ENCODE measurements at regions not wholly inside any gene's neighbourhood (a gene's known extent, or its start where the extent isn't known, plus 50 kb on each side); places are given as distances from the start of the nearest gene placed in this dataset.

GRCh38 chr3:118682921-118683320 is 351.7 kb downstream of the IGSF11 start:
- no peak overlapping the region for H3K27ac ChIP-seq (ENCODE audit: low read depth, low read length)
- H3K27me3 ChIP-seq (ENCODE audit: insufficient read depth, low read length, poor library complexity, severe bottlenecking): no peaks in the 10 kb centered on the region
- Mint-ChIP-seq H3K4me1 (no peaks in the 10 kb centered on the region), H3K36me3 (no peaks in the 10 kb centered on the region), H3K27me3 (peaks cover 0 to 6% of the 10 kb centered on the region in 2 donors), H3K9me3 (peaks cover 0 to 13% (median 3%) of the 10 kb centered on the region in 5 donors), H3K27ac (no peak overlapping the region), H3K4me3 (no peak overlapping the region)
- DNase-seq: no peak
- CTCF ChIA-PET: no interaction called here
- POLR2A ChIA-PET: no interaction called here
- H3K4me1 ChIP-seq (ENCODE audit: insufficient read depth, low read length): no peaks in the 10 kb centered on the region
- no peak overlapping the region for H3K4me3 ChIP-seq (ENCODE audit: low read length)
- H3K36me3 ChIP-seq (ENCODE audit: insufficient read depth, low read length): no peaks in the 10 kb centered on the region
- no peaks in the 10 kb centered on the region for H3K9me3 ChIP-seq (ENCODE audit: low read length)

- H3K4me1 ChIP-seq (ENCODE audit: insufficient read depth, low read length): no peaks in the 10 kb centered on the region
- H3K27me3 ChIP-seq (ENCODE audit: insufficient read depth, low read length, poor library complexity, severe bottlenecking): no peaks in the 10 kb centered on the region
- peaks cover 0 to 3% of the 10 kb centered on the region in 2 donors for H3K27me3 Mint-ChIP-seq
- no peak overlapping the region for H3K4me3 Mint-ChIP-seq
- H3K4me3 ChIP-seq (ENCODE audit: low read length): no peak overlapping the region
- no peaks in the 10 kb centered on the region for H3K9me3 ChIP-seq (ENCODE audit: low read length)
- H3K36me3 Mint-ChIP-seq: no peaks in the 10 kb centered on the region
- no peak overlapping the region for H3K27ac Mint-ChIP-seq
- ChIA-PET POLR2A (no interaction called here), CTCF (no interaction called here)
- H3K36me3 ChIP-seq (ENCODE audit: insufficient read depth, low read length): no peaks in the 10 kb centered on the region
- no peak overlapping the region for H3K27ac ChIP-seq (ENCODE audit: low read depth, low read length)
- H3K4me1 Mint-ChIP-seq: no peaks in the 10 kb centered on the region
- H3K9me3 Mint-ChIP-seq: peaks cover 0 to 13% (median 3%) of the 10 kb centered on the region in 5 donors
- DNase-seq: no peak
These were observed 351.0 kb downstream of the IGSF11 start for GRCh38 chr3:118683636-118684035.

DNA sequence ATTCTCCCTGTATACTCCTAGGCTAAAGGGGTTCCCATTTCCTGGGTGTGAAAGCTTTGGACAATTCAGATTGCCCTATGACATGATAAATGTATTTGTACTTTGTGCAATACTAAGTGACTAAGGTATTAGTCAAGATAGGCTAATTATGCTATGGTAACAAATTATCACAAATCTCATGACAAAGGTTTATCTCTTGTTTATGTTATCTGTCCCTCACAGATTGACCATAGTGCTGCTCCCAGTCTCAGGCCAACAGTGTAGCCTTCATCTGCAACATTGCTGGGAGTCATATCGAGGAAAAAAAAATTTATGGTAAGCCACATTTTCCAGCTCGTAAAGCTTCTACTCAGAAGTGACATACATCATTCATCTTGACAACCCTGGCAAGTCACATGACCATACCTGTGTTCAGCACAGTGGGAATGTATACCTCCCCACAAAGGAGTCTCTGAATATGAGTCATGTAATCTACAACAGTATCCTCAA is 346.2 kb downstream of the IGSF11 start:
- no peak for DNase-seq
- Histone ChIP-seq H3K27me3 (ENCODE audit: insufficient read depth, low read length, poor library complexity, severe bottlenecking) (no peaks in the 10 kb centered on the region), H3K4me1 (ENCODE audit: insufficient read depth, low read length) (no peaks in the 10 kb centered on the region), H3K36me3 (ENCODE audit: insufficient read depth, low read length) (no peaks in the 10 kb centered on the region), H3K4me3 (ENCODE audit: low read length) (no peak overlapping the region), H3K9me3 (ENCODE audit: low read length) (no peaks in the 10 kb centered on the region), H3K27ac (ENCODE audit: low read depth, low read length) (no peak overlapping the region)
- no peak overlapping the region for H3K4me3 Mint-ChIP-seq
- H3K36me3 Mint-ChIP-seq: no peaks in the 10 kb centered on the region
- no peaks in the 10 kb centered on the region for H3K4me1 Mint-ChIP-seq
- H3K27ac Mint-ChIP-seq: no peak overlapping the region
- ChIA-PET CTCF (no interaction called here), POLR2A (no interaction called here)
- H3K9me3 Mint-ChIP-seq: no peaks in the 10 kb centered on the region
- H3K27me3 Mint-ChIP-seq: peaks cover 0 to 1% of the 10 kb centered on the region in 2 donors

GRCh38 chr3:118692416-118692815 is 342.2 kb downstream of the IGSF11 start:
- DNase-seq: no peak
- Histone ChIP-seq H3K27ac (ENCODE audit: low read depth, low read length) (no peak overlapping the region), H3K9me3 (ENCODE audit: low read length) (no peaks in the 10 kb centered on the region), H3K27me3 (ENCODE audit: insufficient read depth, low read length, poor library complexity, severe bottlenecking) (no peaks in the 10 kb centered on the region), H3K36me3 (ENCODE audit: insufficient read depth, low read length) (no peaks in the 10 kb centered on the region), H3K4me3 (ENCODE audit: low read length) (no peak overlapping the region), H3K4me1 (ENCODE audit: insufficient read depth, low read length) (no peaks in the 10 kb centered on the region)
- H3K36me3 Mint-ChIP-seq: no peaks in the 10 kb centered on the region
- H3K27ac Mint-ChIP-seq: no peak overlapping the region
- no peaks in the 10 kb centered on the region for H3K4me1 Mint-ChIP-seq
- peaks cover 0 to 2% (median 0%) of the 10 kb centered on the region in 5 donors for H3K9me3 Mint-ChIP-seq
- no peak overlapping the region for H3K4me3 Mint-ChIP-seq
- H3K27me3 Mint-ChIP-seq: peaks cover 0 to 2% of the 10 kb centered on the region in 2 donors
- ChIA-PET POLR2A (no interaction called here), CTCF (no interaction called here)

- H3K27me3 ChIP-seq (ENCODE audit: insufficient read depth, low read length, poor library complexity, severe bottlenecking): no peaks in the 10 kb centered on the region
- POLR2A ChIA-PET: no interaction called here
- no peaks in the 10 kb centered on the region for H3K36me3 ChIP-seq (ENCODE audit: insufficient read depth, low read length)
- no peaks in the 10 kb centered on the region for H3K4me1 Mint-ChIP-seq
- peaks cover 0 to 3% (median 0%) of the 10 kb centered on the region in 5 donors for H3K9me3 Mint-ChIP-seq
- H3K4me1 ChIP-seq (ENCODE audit: insufficient read depth, low read length): no peaks in the 10 kb centered on the region
- DNase-seq: no peak
- no peak overlapping the region for H3K4me3 ChIP-seq (ENCODE audit: low read length)
- H3K27ac ChIP-seq (ENCODE audit: low read depth, low read length): no peak overlapping the region
- H3K27ac Mint-ChIP-seq: no peak overlapping the region
- H3K36me3 Mint-ChIP-seq: no peaks in the 10 kb centered on the region
- H3K27me3 Mint-ChIP-seq: no peaks in the 10 kb centered on the region
- CTCF ChIA-PET: interaction anchor here (1.2 kb wide), 1 partner anchor 11 kb away, joined by 4 read pairs; no protein-coding TSS in a partner anchor
- no peaks in the 10 kb centered on the region for H3K9me3 ChIP-seq (ENCODE audit: low read length)
- no peak overlapping the region for H3K4me3 Mint-ChIP-seq
These were observed 329.0 kb downstream of the IGSF11 start for GRCh38 chr3:118705487-118706219.

DNA sequence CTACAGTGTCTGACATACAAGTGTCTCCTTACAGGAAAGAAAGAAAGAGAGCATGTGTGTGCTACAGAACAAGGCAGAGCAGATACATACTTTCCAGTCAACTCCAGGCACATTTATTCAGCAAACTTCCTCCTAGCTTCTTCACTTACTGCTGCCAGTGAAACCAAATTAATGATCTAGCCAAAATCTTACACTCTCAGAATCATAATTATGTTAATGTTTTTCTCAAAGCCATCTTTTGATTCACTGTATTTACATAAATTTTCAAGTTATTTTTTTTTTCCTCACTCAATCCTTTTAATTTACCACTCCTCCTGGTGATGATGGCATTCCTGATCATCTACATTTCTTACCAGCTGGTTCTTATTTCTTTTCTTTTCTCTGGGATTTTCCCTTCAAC is 326.7 kb downstream of the IGSF11 start:
- H3K27ac Mint-ChIP-seq: no peak overlapping the region
- Histone ChIP-seq H3K4me1 (ENCODE audit: insufficient read depth, low read length) (no peaks in the 10 kb centered on the region), H3K27me3 (ENCODE audit: insufficient read depth, low read length, poor library complexity, severe bottlenecking) (no peaks in the 10 kb centered on the region), H3K27ac (ENCODE audit: low read depth, low read length) (no peak overlapping the region), H3K9me3 (ENCODE audit: low read length) (no peaks in the 10 kb centered on the region), H3K36me3 (ENCODE audit: insufficient read depth, low read length) (no peaks in the 10 kb centered on the region), H3K4me3 (ENCODE audit: low read length) (no peak overlapping the region)
- no peak for DNase-seq
- no peaks in the 10 kb centered on the region for H3K27me3 Mint-ChIP-seq
- ChIA-PET POLR2A (no interaction called here), CTCF (no interaction called here)
- peaks cover 0 to 3% (median 0%) of the 10 kb centered on the region in 5 donors for H3K9me3 Mint-ChIP-seq
- no peaks in the 10 kb centered on the region for H3K4me1 Mint-ChIP-seq
- H3K4me3 Mint-ChIP-seq: no peak overlapping the region
- H3K36me3 Mint-ChIP-seq: no peaks in the 10 kb centered on the region

DNA sequence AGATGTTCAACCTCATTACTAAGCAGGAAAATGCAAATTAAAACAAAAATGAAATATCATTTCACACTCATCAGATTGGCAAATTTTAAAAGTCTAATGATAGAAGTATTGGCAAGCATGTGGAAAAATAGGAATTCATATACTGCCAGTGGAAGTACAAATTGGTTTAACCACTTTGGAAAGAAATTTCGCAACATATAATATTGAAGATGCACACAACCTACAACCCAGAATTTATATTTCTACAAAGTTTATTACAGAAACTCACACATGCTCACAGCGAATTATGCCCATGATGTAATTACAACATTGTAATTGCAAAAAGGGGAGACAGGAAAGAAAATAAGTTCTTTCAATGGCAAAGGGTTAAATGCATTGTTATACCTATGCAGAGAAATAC is 324.1 kb downstream of the IGSF11 start:
- H3K36me3 ChIP-seq (ENCODE audit: insufficient read depth, low read length): no peaks in the 10 kb centered on the region
- no peaks in the 10 kb centered on the region for H3K4me1 ChIP-seq (ENCODE audit: insufficient read depth, low read length)
- no peak overlapping the region for H3K27ac ChIP-seq (ENCODE audit: low read depth, low read length)
- H3K27me3 Mint-ChIP-seq: no peaks in the 10 kb centered on the region
- no peaks in the 10 kb centered on the region for H3K36me3 Mint-ChIP-seq
- no peaks in the 10 kb centered on the region for H3K9me3 ChIP-seq (ENCODE audit: low read length)
- no peak overlapping the region for H3K4me3 Mint-ChIP-seq
- no peaks in the 10 kb centered on the region for H3K4me1 Mint-ChIP-seq
- DNase-seq: no peak
- peaks cover 0 to 3% (median 0%) of the 10 kb centered on the region in 5 donors for H3K9me3 Mint-ChIP-seq
- no peaks in the 10 kb centered on the region for H3K27me3 ChIP-seq (ENCODE audit: insufficient read depth, low read length, poor library complexity, severe bottlenecking)
- no peak overlapping the region for H3K4me3 ChIP-seq (ENCODE audit: low read length)
- POLR2A ChIA-PET: no interaction called here
- CTCF ChIA-PET: no interaction called here
- no peak overlapping the region for H3K27ac Mint-ChIP-seq

DNA sequence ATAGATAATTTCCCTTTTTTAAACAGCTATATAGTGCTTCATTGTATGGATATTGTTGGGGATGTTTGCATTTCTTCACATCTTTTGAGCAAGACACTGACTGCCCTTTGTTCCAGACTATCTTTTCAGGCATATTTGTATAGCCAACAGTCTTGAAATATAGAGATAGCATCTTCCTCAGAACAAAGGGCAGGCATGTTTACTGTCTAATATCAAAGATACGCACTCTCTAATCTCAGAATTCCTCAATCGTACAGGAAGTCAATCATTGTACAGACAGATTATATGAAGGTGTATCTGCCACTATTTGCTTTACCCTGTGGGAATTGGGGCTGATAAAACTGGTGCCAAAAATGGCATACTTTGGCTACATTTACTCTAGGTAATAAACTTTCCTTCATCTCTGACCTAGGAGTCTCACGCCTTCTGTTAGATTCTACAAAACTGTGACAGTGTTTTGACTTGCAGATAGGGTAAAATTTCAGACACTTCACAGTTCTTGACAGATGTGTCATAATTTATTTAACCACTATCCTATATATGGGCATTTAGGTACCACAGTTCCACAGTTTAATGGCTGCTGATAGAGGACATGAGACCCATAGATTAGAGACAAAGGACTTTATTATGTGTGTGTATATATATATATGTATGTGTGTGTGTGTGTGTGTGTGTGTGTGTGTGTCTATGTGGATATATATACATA is 321.0 kb downstream of the IGSF11 start:
- Mint-ChIP-seq H3K27me3 (no peaks in the 10 kb centered on the region), H3K4me1 (no peaks in the 10 kb centered on the region), H3K9me3 (peaks cover 0 to 3% (median 0%) of the 10 kb centered on the region in 5 donors), H3K4me3 (no peak overlapping the region), H3K27ac (no peak overlapping the region), H3K36me3 (no peaks in the 10 kb centered on the region)
- no peaks in the 10 kb centered on the region for H3K27me3 ChIP-seq (ENCODE audit: insufficient read depth, low read length, poor library complexity, severe bottlenecking)
- DNase-seq: no peak
- CTCF ChIA-PET: no interaction called here
- no peaks in the 10 kb centered on the region for H3K4me1 ChIP-seq (ENCODE audit: insufficient read depth, low read length)
- H3K27ac ChIP-seq (ENCODE audit: low read depth, low read length): no peak overlapping the region
- no peaks in the 10 kb centered on the region for H3K9me3 ChIP-seq (ENCODE audit: low read length)
- POLR2A ChIA-PET: no interaction called here
- H3K4me3 ChIP-seq (ENCODE audit: low read length): no peak overlapping the region
- H3K36me3 ChIP-seq (ENCODE audit: insufficient read depth, low read length): no peaks in the 10 kb centered on the region

Measured in CD8-positive, alpha-beta memory T cell (primary cell).